ES-I3 (cell line): ENCODE measurements at regions not wholly inside any gene's neighbourhood (a gene's known extent, or its start where the extent isn't known, plus 50 kb on each side); places are given as distances from the start of the nearest gene placed in this dataset.
"Not testable (repeated sequence)": the region's sequence is repeated elsewhere in the genome, so short reads cannot be mapped to it uniquely, and the experiment has no call there.

ENCODE experiments used
- H3K36me3 ChIP-seq: 2 replicates; pipeline ENCODE4 v1.6.1; 2013; ENCODE audit warnings: mild to moderate bottlenecking, low read length, control low read depth, moderate library complexity; ENCODE audit not compliant: insufficient read depth
- H3K4me1 ChIP-seq: 2 replicates; pipeline ENCODE4 v1.6.1; 2013; ENCODE audit warnings: mild to moderate bottlenecking, control low read depth, low read length; ENCODE audit not compliant: insufficient read depth
- H3K9ac ChIP-seq: 2 replicates; pipeline ENCODE4 v1.6.1; 2013; ENCODE audit warnings: low read depth, mild to moderate bottlenecking, low read length, moderate library complexity
- H3K9me3 ChIP-seq: 2 replicates; pipeline ENCODE4 v1.6.1; 2013; ENCODE audit warnings: mild to moderate bottlenecking, low read length, moderate library complexity; ENCODE audit not compliant: control insufficient read depth, insufficient read depth

DNA sequence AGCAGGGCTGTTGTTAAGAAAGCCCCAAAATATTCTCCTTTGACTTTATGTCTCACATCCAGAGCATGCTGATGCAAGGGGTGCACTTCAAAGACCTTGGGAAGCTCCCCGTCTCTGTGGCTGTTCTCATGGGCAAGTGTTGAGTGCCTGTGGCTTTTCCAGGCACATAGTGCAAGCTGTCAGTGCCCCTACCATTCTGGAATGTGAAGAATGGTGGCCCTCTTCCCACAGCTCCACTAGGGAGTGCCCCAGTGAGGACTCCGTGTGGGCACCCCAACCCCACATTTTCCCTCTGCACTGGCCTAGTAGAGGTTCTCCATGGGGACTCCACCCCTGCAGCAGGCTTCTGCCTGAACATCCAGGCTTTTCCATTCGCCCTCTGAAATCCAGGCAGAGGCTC is 673.7 kb downstream of the HTR1B start:
- Histone ChIP-seq H3K9ac (no peak overlapping the region), H3K9me3 (peaks cover 3% of the 10 kb centered on the region; the same call in 1 of the 2 replicates), H3K36me3 (no peaks in the 10 kb centered on the region), H3K4me1 (no peaks in the 10 kb centered on the region)

DNA sequence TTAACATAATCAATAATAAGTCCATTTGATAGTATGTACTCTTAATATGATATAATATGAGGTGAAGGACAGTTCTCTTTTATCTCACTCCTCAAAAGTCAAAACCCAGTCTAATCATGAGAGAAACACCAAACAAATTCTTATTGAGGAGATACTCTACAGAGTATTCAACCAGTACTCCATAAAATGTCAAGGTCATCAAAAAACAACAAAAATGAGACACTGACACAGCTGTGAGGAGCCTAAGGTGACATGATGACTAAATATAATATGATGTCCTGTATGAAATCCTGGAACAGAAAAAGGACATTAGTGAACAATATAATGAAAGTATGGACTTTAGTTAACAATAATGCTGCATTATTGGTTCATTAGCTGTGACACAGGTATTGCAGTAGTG is 675.1 kb downstream of the HTR1B start:
- Histone ChIP-seq H3K4me1 (no peaks in the 10 kb centered on the region), H3K9me3 (peaks cover 3% of the 10 kb centered on the region; the same call in 1 of the 2 replicates), H3K9ac (no peak overlapping the region), H3K36me3 (no peaks in the 10 kb centered on the region)

DNA sequence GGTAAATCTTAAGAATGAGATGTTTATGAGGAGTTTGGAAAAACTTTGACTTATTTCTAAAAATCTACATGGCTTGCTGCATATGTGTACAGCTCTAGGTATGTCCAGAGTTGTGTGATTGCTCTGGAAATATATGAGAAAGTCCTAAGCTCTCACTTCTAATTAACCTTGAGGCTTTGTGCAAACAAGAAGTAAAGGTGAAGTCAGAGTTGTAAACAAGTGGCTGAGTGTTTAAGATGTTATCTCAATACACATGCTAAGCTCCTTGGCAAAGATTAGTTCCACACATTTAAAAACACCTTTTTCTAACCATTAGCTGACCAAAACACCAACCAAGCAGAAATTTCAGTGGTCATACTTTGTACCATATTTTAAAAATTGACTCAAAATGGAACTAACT is 684.2 kb downstream of the HTR1B start:
- H3K9ac ChIP-seq: no peak overlapping the region
- H3K9me3 ChIP-seq: no peaks in the 10 kb centered on the region
- H3K36me3 ChIP-seq: no peaks in the 10 kb centered on the region
- no peaks in the 10 kb centered on the region for H3K4me1 ChIP-seq

DNA sequence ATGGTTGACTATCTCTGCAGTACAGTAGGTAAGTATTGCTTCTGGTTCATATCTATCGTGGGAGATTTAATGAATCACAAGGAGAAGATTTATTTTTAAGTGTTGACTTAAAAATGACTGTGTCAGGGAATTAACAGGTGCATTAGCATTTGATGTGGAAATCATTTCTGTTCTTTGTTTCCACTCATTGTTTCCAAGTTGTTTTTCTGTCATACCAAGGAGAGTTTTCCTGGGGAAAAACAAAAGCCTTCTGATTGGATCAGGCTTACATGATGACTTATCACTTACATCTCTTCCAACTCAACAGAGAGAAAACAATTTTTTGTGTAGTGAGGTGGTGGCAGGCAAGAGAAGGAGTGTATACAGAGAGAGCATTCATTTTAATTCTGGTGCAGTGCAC is 686.4 kb downstream of the HTR1B start:
- Histone ChIP-seq H3K9me3 (no peaks in the 10 kb centered on the region), H3K36me3 (no peaks in the 10 kb centered on the region), H3K9ac (no peak overlapping the region), H3K4me1 (no peaks in the 10 kb centered on the region)

DNA sequence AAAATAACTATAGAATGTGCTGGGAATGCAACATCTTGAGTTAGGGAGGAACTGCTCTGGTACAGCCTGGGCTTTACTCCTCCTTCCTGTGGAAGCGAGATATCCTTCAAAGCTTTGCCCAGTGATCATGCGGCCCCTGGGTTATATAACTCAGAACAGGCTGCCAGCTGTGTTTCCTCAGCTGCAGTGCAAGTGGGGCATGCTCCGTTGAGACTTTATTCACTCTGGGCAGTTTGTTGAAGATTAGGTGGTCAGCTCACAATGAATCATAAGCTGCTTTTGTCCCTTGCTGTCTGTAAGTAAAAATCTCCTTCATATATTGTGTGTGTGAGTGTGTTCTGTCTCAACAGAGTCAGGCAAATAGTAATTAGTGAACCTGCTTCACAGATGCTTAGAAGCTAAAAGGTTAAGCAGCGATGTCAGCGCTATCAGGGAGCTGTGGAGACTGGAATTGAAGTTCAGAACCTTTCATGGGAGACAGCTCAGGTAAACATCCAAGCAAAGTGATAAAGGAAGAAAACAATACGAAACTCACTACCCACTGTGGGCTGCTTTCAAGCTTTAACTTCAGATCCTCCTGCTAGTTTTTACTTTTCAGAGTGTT is 688.4 kb downstream of the HTR1B start:
- no peaks in the 10 kb centered on the region for H3K9me3 ChIP-seq
- no peaks in the 10 kb centered on the region for H3K4me1 ChIP-seq
- H3K9ac ChIP-seq: no peak overlapping the region
- H3K36me3 ChIP-seq: no peaks in the 10 kb centered on the region

GRCh38 chr6:76772951-76773350 is 690.3 kb downstream of the HTR1B start:
- H3K4me1 ChIP-seq: no peaks in the 10 kb centered on the region
- H3K9me3 ChIP-seq: no peaks in the 10 kb centered on the region
- H3K36me3 ChIP-seq: no peaks in the 10 kb centered on the region
- no peak overlapping the region for H3K9ac ChIP-seq

GRCh38 chr6:76771059-76771634 is 692.1 kb downstream of the HTR1B start:
- no peaks in the 10 kb centered on the region for H3K4me1 ChIP-seq
- H3K9ac ChIP-seq: no peak overlapping the region
- H3K9me3 ChIP-seq: no peaks in the 10 kb centered on the region
- no peaks in the 10 kb centered on the region for H3K36me3 ChIP-seq

GRCh38 chr6:76770281-76770680 is 693.0 kb downstream of the HTR1B start:
- no peaks in the 10 kb centered on the region for H3K4me1 ChIP-seq
- H3K36me3 ChIP-seq: no peaks in the 10 kb centered on the region
- no peak overlapping the region for H3K9ac ChIP-seq
- H3K9me3 ChIP-seq: no peaks in the 10 kb centered on the region

GRCh38 chr6:76768556-76768955 is 694.7 kb downstream of the HTR1B start:
- no peaks in the 10 kb centered on the region for H3K36me3 ChIP-seq
- H3K4me1 ChIP-seq: no peaks in the 10 kb centered on the region
- H3K9ac ChIP-seq: no peak overlapping the region
- H3K9me3 ChIP-seq: no peaks in the 10 kb centered on the region

DNA sequence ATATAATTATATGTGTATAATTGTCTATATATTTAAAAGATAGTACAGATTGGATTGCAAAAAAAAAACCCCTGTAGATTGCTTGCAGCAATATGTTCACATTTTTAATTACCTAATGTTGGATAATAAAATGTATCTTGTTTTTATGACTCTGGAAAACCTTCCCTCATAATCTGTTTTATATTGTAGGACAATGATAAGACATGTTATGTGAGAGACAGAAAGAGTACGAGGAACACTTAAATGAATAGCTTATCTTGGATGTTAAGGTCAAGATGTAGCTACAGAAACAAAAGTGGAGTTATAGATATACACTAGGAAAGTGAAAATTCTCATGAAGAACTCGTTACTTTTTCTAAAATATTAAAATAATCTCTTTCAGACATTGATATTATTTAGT is 691.6 kb upstream of the IMPG1 start:
- no peaks in the 10 kb centered on the region; the same call in 1 of the 2 replicates for H3K36me3 ChIP-seq
- no peak overlapping the region for H3K9ac ChIP-seq
- H3K9me3 ChIP-seq: no peaks in the 10 kb centered on the region
- no peaks in the 10 kb centered on the region for H3K4me1 ChIP-seq

DNA sequence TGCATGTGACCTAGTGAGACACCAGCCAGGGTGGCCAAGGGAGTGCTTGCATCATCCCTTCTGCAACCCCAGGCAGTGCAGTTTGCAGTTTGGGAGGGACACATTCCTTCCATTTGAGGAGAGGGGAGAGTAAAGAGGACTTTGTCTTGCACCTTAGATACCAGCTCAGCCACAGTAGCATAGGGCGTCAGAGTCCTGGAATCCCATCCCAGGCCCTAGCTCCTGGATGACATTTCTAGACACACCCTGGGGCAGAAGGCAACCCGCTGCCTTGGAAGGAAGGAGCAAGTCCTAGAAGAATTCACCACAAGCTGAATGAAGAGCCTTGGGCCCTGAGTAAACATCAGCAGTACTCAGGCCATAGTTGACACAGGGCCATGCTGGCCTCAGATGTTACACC is 680.4 kb upstream of the IMPG1 start:
- Histone ChIP-seq H3K4me1 (no peaks in the 10 kb centered on the region), H3K36me3 (no peaks in the 10 kb centered on the region), H3K9me3 (no peaks in the 10 kb centered on the region), H3K9ac (no peak overlapping the region)

DNA sequence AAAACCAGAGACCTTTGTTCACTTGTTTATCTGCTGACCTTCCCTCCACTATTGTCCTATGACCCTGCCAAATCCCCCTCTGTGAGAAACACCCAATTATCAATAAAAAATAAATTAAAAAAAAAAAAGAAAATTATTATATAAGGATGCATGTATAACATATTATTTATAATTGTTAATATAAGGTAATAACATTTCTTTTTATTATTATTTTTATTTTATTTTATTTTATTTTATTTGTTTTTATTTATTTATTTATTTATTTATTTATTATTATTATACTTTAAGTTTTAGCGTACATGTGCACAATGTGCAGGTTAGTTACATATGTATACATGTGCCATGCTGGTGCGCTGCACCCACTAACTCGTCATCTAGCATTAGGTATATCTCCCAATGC is 672.9 kb upstream of the IMPG1 start:
- not testable (repeated sequence) for H3K36me3 ChIP-seq, H3K9me3 ChIP-seq, H3K4me1 ChIP-seq, H3K9ac ChIP-seq

- H3K9me3 ChIP-seq, H3K9ac ChIP-seq, H3K36me3 ChIP-seq, H3K4me1 ChIP-seq: not testable (repeated sequence)
Observed at GRCh38 chr6:76744151-76744720, 671.8 kb upstream of the IMPG1 start.

DNA sequence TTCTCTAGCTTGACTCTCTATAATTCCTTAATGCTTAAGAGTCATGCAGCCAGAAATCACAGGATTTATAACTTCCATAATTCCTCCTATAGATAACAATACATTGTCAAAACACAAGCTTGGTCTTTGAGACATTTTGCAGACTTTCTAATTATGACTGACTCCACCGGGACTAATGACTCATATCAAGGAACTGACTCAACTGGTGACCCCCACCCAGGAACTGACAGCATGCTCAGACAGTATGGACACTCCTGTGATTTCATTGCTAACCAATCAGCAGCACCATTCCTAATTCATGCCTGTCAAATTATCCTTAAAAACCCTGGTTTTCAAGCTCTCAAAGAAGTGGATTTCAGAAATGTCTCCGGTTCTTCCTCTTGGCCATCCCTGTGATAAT is 670.5 kb upstream of the IMPG1 start:
- Histone ChIP-seq H3K9me3 (no peaks in the 10 kb centered on the region), H3K36me3 (no peaks in the 10 kb centered on the region), H3K9ac (no peak overlapping the region), H3K4me1 (no peaks in the 10 kb centered on the region)

GRCh38 chr6:76719449-76719848 is 647.0 kb upstream of the IMPG1 start:
- Histone ChIP-seq H3K9ac (no peak overlapping the region), H3K36me3 (no peaks in the 10 kb centered on the region), H3K4me1 (no peaks in the 10 kb centered on the region), H3K9me3 (no peaks in the 10 kb centered on the region)
